H1 (cell line): ENCODE measurements at regions not wholly inside any gene's neighbourhood (a gene's known extent, or its start where the extent isn't known, plus 50 kb on each side); places are given as distances from the start of the nearest gene placed in this dataset.

Experiments
- CHD7 ChIP-seq: fragments of 300-600 bp; sonication (generic); IDR thresholded peaks from 2 replicates; pipeline ENCODE4 v1.7.1; 2012; ENCODE audit warnings: low read length, moderate library complexity, mild to moderate bottlenecking, inconsistent platforms; ENCODE audit not compliant: insufficient replicate concordance
- FOSL1 ChIP-seq: IDR thresholded peaks from 2 replicates; pipeline ENCODE4 v1.6.1; 2011; ENCODE audit warnings: mild to moderate bottlenecking, low read depth, low read length, moderate library complexity; ENCODE audit not compliant: insufficient read depth
- GABPA ChIP-seq: IDR thresholded peaks from 2 replicates; pipeline ENCODE4 v1.6.1; 2011; ENCODE audit warnings: mild to moderate bottlenecking, low read length, moderate library complexity, borderline replicate concordance; ENCODE audit not compliant: insufficient read depth
- GTF2F1 ChIP-seq: IDR thresholded peaks from 2 replicates; pipeline ENCODE4 v1.6.1; 2012; ENCODE audit warnings: low read depth, low read length, improper control_type of control experiment, borderline replicate concordance
- HDAC2 ChIP-seq, 2 experiments: fragments of 300-600 bp in 1 of 2; sonication (generic) in 1 of 2; IDR thresholded peaks; 2 replicates each; pipeline ENCODE4 v1.6.1; 2011 to 2012; ENCODE audit warnings: low read depth in 2 of 2, low read length in 2 of 2, mild to moderate bottlenecking in 2 of 2, moderate library complexity in 2 of 2, borderline replicate concordance in 1 of 2, inconsistent platforms in 1 of 2
- MAX ChIP-seq: IDR thresholded peaks from 2 replicates; pipeline ENCODE4 v1.6.1; 2012; ENCODE audit warnings: inconsistent platforms
- POLR2AphosphoS5 ChIP-seq: IDR thresholded peaks from 2 replicates; pipeline ENCODE4 v1.6.1; 2011; ENCODE audit warnings: low read depth, low read length
- RAD21 ChIP-seq, 2 experiments: IDR thresholded peaks in 1 of 2; conservative IDR thresholded peaks in 1 of 2; 2 replicates each; pipeline ENCODE4 v1.6.1; 2011; ENCODE audit warnings: low read depth in 2 of 2, low read length in 2 of 2, improper control_type of control experiment in 1 of 2, inconsistent platforms in 1 of 2, mild to moderate bottlenecking in 1 of 2, moderate library complexity in 1 of 2
- RNF2 ChIP-seq: fragments of 200-900, 300-1000 bp; sonication (generic); IDR thresholded peaks from 2 replicates; pipeline ENCODE4 v1.7.1; 2016; ENCODE audit warnings: borderline replicate concordance, low read depth, mild to moderate bottlenecking, antibody characterized with exemption, low read length; ENCODE audit not compliant: poor library complexity, severe bottlenecking; ENCODE audit errors: missing control alignments
- TCF12 ChIP-seq: IDR thresholded peaks from 2 replicates; pipeline ENCODE4 v1.6.1; 2011; ENCODE audit warnings: low read depth, mild to moderate bottlenecking, low read length

- no peak for TF ChIP-seq CHD7
- TF ChIP-seq RNF2 = no peak
- TF ChIP-seq FOSL1 = no peak
- TF ChIP-seq TCF12 = no peak
- no peak for TF ChIP-seq RAD21 (IDR thresholded peaks at IDR 0.05 in 1 of 2, conservative IDR thresholded peaks at IDR 0.05 in 1 of 2; ENCODE audit: low read depth in 2 of 2, low read length in 2 of 2)
- no peak for TF ChIP-seq MAX
- TF ChIP-seq GTF2F1 = no peak
- TF ChIP-seq POLR2AphosphoS5 = no peak
- no peak for TF ChIP-seq GABPA
- TF ChIP-seq HDAC2 (IDR thresholded peaks at IDR 0.05; ENCODE audit: borderline replicate concordance in 1 of 2, low read depth in 2 of 2, low read length in 2 of 2) = no peak
These were observed 356.1 kb downstream of the BARHL2 start (continued) for GRCh38 chr1:90361026-90361425.
